Endothelial cell (in vitro differentiated cells): ENCODE measurements at regions not wholly inside any gene's neighbourhood (a gene's known extent, or its start where the extent isn't known, plus 50 kb on each side); places are given as distances from the start of the nearest gene placed in this dataset.

Experiments used
- DNase-seq: peaks from one replicate; pipeline ENCODE4 v3.0.0; 2021; ENCODE audit warnings: low spot score
- H3K27ac Mint-ChIP-seq: one replicate; pipeline ENCODE4 v1.8.0; 2021; ENCODE audit warnings: mixed read lengths, inconsistent platforms; ENCODE audit not compliant: unreplicated experiment
- H3K27me3 Mint-ChIP-seq: one replicate; pipeline ENCODE4 v1.8.0; 2021; ENCODE audit warnings: mild to moderate bottlenecking, moderate library complexity, mixed read lengths, inconsistent platforms; ENCODE audit not compliant: unreplicated experiment
- H3K36me3 Mint-ChIP-seq: one replicate; pipeline ENCODE4 v1.8.0; 2021; ENCODE audit warnings: mild to moderate bottlenecking, low read depth, mixed read lengths, inconsistent platforms; ENCODE audit not compliant: unreplicated experiment
- H3K4me1 Mint-ChIP-seq: one replicate; pipeline ENCODE4 v1.8.0; 2021; ENCODE audit warnings: mild to moderate bottlenecking, mixed read lengths, inconsistent platforms; ENCODE audit not compliant: unreplicated experiment
- H3K4me3 Mint-ChIP-seq: one replicate; pipeline ENCODE4 v1.8.0; 2021; ENCODE audit warnings: mild to moderate bottlenecking, mixed read lengths, inconsistent platforms; ENCODE audit not compliant: unreplicated experiment
- H3K9me3 Mint-ChIP-seq: one replicate; pipeline ENCODE4 v1.8.0; 2021; ENCODE audit warnings: mixed read lengths, inconsistent platforms; ENCODE audit not compliant: unreplicated experiment
- TF ChIP-seq, protein P1 (sequence below): fragments of 200-600 bp; sonication (generic); IDR thresholded peaks from one replicate; pipeline ENCODE4 v1.5.0; 2021; ENCODE audit warnings: antibody characterized with exemption; ENCODE audit not compliant: unreplicated experiment

DNA sequence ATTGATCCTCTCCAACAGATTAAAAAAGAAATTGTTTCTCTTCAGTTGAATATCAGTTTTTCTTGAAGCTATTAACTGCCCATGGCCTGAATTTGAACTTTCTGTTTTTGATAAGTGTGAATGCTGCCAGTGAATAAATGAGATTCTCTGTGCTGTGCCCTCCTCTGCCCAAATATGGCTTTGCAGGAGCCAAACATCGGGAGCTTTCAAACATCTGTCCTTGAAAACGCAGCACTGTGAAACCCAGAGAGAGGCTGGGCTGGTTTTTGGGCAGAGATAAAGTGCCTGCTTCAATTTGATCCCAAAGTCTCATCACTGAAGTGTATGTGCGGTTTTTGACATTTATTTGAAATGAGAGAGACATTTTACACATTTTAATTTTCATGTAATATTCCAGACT, 268.3 kb upstream of the SHH start:
- H3K9me3 Mint-ChIP-seq: no peaks in the 10 kb centered on the region
- H3K27ac Mint-ChIP-seq: no peak overlapping the region
- H3K27me3 Mint-ChIP-seq: peaks cover 2% of the 10 kb centered on the region
- H3K4me1 Mint-ChIP-seq: no peaks in the 10 kb centered on the region
- TF ChIP-seq, protein P1, sequence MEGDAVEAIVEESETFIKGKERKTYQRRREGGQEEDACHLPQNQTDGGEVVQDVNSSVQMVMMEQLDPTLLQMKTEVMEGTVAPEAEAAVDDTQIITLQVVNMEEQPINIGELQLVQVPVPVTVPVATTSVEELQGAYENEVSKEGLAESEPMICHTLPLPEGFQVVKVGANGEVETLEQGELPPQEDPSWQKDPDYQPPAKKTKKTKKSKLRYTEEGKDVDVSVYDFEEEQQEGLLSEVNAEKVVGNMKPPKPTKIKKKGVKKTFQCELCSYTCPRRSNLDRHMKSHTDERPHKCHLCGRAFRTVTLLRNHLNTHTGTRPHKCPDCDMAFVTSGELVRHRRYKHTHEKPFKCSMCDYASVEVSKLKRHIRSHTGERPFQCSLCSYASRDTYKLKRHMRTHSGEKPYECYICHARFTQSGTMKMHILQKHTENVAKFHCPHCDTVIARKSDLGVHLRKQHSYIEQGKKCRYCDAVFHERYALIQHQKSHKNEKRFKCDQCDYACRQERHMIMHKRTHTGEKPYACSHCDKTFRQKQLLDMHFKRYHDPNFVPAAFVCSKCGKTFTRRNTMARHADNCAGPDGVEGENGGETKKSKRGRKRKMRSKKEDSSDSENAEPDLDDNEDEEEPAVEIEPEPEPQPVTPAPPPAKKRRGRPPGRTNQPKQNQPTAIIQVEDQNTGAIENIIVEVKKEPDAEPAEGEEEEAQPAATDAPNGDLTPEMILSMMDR: no peak
- DNase-seq: no peak
- no peaks in the 10 kb centered on the region for H3K36me3 Mint-ChIP-seq
- no peak overlapping the region for H3K4me3 Mint-ChIP-seq

DNA sequence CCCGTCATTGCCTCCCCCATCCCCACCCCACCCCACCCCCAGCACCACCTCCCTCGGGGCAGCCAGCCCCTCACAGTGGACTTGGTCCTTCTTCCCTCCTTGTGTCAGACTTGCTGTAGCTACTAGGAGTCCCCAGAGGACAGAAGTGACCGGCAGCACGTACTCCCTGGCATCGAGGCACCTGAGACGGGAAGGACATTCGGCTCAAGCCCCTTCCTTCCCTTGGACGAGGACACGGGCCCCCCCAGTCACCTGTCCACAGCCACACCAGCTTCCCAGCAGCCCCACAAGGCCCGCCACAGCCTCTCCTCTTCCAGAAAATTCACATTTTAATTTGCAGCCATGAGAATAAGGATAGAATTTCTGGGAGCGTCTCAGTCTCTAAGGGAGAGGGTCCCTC, 267.8 kb upstream of the SHH start:
- H3K4me1 Mint-ChIP-seq: no peaks in the 10 kb centered on the region
- no peaks in the 10 kb centered on the region for H3K9me3 Mint-ChIP-seq
- H3K4me3 Mint-ChIP-seq: no peak overlapping the region
- DNase-seq: no peak
- peaks cover 3% of the 10 kb centered on the region for H3K36me3 Mint-ChIP-seq
- no peak overlapping the region for H3K27ac Mint-ChIP-seq
- TF ChIP-seq, protein P1: no peak
- peaks cover 2% of the 10 kb centered on the region for H3K27me3 Mint-ChIP-seq

DNA sequence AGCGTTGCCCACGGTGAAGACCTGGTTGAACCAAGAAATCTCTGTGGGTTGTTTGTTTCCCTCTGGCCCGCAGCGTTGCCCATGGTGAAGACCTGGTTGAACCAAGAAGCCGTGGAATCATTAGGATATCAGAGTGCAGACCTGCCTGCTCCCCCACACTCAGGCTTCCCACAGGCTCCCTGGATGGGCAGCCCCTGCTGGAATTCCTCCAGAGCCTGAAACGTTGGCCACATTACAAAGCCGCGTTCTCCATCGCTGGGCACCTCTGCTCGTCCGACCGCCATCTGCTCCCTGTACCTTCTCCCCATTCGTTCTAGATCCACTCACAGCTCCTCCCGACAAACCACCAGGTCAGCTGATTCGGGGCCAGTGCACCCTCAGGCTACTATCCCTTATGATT, 266.9 kb upstream of the SHH start:
- Mint-ChIP-seq H3K27ac (no peak overlapping the region), H3K4me1 (no peaks in the 10 kb centered on the region), H3K36me3 (peaks cover 3% of the 10 kb centered on the region), H3K4me3 (no peak overlapping the region), H3K27me3 (peaks cover 5% of the 10 kb centered on the region), H3K9me3 (no peaks in the 10 kb centered on the region)
- DNase-seq: no peak
- TF ChIP-seq, protein P1: no peak

DNA sequence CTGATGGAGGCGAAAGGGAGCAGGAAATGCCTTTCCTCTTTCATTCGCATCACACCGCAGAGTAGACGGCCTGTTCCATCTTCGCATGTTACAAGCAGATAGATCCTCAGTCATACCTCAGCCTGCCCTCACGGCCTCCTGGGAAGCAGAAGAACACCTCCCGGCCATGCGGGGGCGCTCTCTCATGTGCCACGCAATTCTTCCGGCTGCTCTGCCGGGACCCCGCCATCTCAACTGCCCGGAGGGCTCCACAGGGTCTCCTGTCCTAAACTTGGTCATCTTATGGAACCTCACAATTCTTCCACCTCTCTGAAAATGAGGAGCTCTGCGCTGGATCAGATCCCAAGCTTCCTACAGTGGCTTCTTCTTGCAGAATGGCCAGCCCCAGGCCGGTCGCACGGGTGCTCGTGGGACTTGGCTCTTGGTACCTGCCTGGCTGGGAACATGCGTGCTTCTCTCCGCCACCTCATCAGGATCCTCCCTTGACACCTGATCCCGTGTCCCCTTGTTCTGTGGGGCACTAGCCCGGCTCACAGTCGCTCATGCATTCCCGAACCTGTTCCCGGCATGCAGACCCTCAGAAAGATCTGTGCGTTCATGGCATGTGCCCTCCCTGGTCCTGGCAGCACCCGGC, 262.8 kb upstream of the SHH start:
- Mint-ChIP-seq H3K9me3 (no peaks in the 10 kb centered on the region), H3K27ac (no peak overlapping the region), H3K27me3 (peaks cover 5% of the 10 kb centered on the region), H3K36me3 (peaks cover 3% of the 10 kb centered on the region), H3K4me1 (no peaks in the 10 kb centered on the region), H3K4me3 (no peak overlapping the region)
- TF ChIP-seq, protein P1: no peak
- DNase-seq: no peak

DNA sequence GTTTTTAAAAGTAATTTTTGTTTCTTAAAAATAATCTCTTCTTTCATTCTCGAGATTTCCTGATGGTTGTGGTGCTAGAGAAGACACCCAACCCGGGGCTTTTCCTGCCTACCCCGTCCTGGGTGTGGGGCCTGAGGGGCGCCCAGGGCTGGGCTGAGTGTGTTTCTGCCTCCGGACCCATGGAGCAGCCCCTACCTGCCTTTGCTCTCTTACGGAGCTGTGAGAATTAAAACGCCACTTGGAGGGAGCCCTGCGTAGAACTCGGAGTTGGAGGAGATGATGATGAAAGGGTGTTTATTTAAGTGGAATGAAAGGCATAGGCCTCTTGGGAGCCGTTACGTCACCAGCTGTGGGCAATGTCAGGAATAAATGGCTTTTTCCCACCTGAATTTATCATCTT, 261.8 kb upstream of the SHH start:
- no peak overlapping the region for H3K4me3 Mint-ChIP-seq
- peaks cover 3% of the 10 kb centered on the region for H3K27me3 Mint-ChIP-seq
- H3K9me3 Mint-ChIP-seq: no peaks in the 10 kb centered on the region
- TF ChIP-seq, protein P1: no peak
- H3K36me3 Mint-ChIP-seq: peaks cover 3% of the 10 kb centered on the region
- DNase-seq: no peak
- no peaks in the 10 kb centered on the region for H3K4me1 Mint-ChIP-seq
- H3K27ac Mint-ChIP-seq: no peak overlapping the region
